ENCODE measurements at regions not wholly inside any gene's neighbourhood (a gene's known extent, or its start where the extent isn't known, plus 50 kb on each side); places are given as distances from the start of the nearest gene placed in this dataset.

GRCh38 chr14:36065831-36066230 is 110.7 kb downstream of the PTCSC3 start:
- ATAC-seq (ENCODE audit: insufficient read depth, low read depth) (no peak), DNase-seq (no peak)
- Histone ChIP-seq H3K36me3 (ENCODE audit: insufficient read depth, low read length) (no peaks in the 10 kb centered on the region), H3K4me3 (ENCODE audit: low read depth in 1 of 2, low read length in 2 of 2) (no peak overlapping the region), H3K27me3 (ENCODE audit: insufficient read depth, low read length, poor library complexity) (peaks cover 27% of the 10 kb centered on the region), H3K4me2 (ENCODE audit: insufficient read depth, low read length) (no peak overlapping the region), H3K79me2 (ENCODE audit: insufficient read depth, low read length) (no peaks in the 10 kb centered on the region), H4K20me1 (ENCODE audit: insufficient read depth, low read length) (no peaks in the 10 kb centered on the region), H3K27ac (ENCODE audit: low read length) (no peak overlapping the region), H3K9me3 (ENCODE audit: insufficient read depth, low read length, severe bottlenecking) (no peaks in the 10 kb centered on the region), H3K4me1 (ENCODE audit: insufficient read depth, low read length) (no peaks in the 10 kb centered on the region), H2AFZ (ENCODE audit: low read depth, low read length) (no peak overlapping the region; the same call in 1 of the 2 replicates), H3K9ac (ENCODE audit: low read depth, low read length) (no peak overlapping the region)
- TF ChIP-seq, protein P1, sequence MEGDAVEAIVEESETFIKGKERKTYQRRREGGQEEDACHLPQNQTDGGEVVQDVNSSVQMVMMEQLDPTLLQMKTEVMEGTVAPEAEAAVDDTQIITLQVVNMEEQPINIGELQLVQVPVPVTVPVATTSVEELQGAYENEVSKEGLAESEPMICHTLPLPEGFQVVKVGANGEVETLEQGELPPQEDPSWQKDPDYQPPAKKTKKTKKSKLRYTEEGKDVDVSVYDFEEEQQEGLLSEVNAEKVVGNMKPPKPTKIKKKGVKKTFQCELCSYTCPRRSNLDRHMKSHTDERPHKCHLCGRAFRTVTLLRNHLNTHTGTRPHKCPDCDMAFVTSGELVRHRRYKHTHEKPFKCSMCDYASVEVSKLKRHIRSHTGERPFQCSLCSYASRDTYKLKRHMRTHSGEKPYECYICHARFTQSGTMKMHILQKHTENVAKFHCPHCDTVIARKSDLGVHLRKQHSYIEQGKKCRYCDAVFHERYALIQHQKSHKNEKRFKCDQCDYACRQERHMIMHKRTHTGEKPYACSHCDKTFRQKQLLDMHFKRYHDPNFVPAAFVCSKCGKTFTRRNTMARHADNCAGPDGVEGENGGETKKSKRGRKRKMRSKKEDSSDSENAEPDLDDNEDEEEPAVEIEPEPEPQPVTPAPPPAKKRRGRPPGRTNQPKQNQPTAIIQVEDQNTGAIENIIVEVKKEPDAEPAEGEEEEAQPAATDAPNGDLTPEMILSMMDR (IDR thresholded peaks at IDR 0.05; ENCODE audit: borderline replicate concordance, extremely low read depth, low read length, poor library complexity, severe bottlenecking): no peak
- TF ChIP-seq EZH2 (IDR thresholded peaks at IDR 0.05; ENCODE audit: borderline replicate concordance, low read depth, low read length, severe bottlenecking): no peak

GRCh38 chr14:36059531-36059930 is 117.0 kb downstream of the PTCSC3 start:
- DNase-seq: no peak
- H3K9ac ChIP-seq (ENCODE audit: low read depth, low read length): no peak overlapping the region
- no peak overlapping the region for H3K4me3 ChIP-seq (ENCODE audit: low read depth in 1 of 2, low read length in 2 of 2)
- no peak overlapping the region for H3K27ac ChIP-seq (ENCODE audit: low read length)
- H4K20me1 ChIP-seq (ENCODE audit: insufficient read depth, low read length): no peaks in the 10 kb centered on the region
- no peaks in the 10 kb centered on the region for H3K36me3 ChIP-seq (ENCODE audit: insufficient read depth, low read length)
- TF ChIP-seq, protein P1 (IDR thresholded peaks at IDR 0.05; ENCODE audit: borderline replicate concordance, extremely low read depth, low read length, poor library complexity, severe bottlenecking): no peak
- no peak for TF ChIP-seq EZH2 (IDR thresholded peaks at IDR 0.05; ENCODE audit: borderline replicate concordance, low read depth, low read length, severe bottlenecking)
- no peaks in the 10 kb centered on the region for H3K9me3 ChIP-seq (ENCODE audit: insufficient read depth, low read length, severe bottlenecking)
- no peak for ATAC-seq (ENCODE audit: insufficient read depth, low read depth)
- H2AFZ ChIP-seq (ENCODE audit: low read depth, low read length): no peak overlapping the region
- peaks cover 27% of the 10 kb centered on the region for H3K27me3 ChIP-seq (ENCODE audit: insufficient read depth, low read length, poor library complexity)
- H3K79me2 ChIP-seq (ENCODE audit: insufficient read depth, low read length): no peaks in the 10 kb centered on the region
- H3K4me1 ChIP-seq (ENCODE audit: insufficient read depth, low read length): no peaks in the 10 kb centered on the region
- H3K4me2 ChIP-seq (ENCODE audit: insufficient read depth, low read length): no peak overlapping the region

DNA sequence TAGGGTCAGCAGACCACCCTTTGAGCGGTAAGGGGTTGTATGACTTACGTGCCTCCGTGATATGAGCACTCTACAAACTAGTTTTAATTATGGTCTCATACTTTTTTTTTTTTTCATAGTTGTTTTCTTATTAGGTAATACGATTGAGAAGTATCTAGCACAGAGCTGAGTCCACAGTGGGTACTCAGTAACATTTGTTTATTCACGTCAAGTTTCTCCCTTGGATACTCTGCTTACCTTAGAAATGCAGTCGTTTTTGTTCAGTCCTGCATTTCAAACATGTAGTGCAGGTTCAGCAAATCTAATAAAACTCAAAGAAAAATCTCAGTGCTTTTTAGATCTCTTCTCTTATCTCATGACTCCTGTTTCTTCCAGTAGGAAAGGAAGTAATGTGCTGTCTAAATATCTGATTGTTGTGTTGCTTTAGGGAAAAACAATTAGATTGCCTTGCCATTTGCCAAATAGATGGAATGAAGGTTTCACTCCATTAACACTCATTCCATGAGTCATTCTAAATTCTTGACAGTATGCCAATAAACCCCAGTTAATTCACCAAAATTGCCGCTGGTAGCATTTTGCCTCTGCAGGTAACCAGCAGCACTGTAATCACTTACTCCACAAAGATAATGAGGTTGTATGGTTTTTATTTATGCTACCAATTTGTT is 118.9 kb downstream of the PTCSC3 start:
- DNase-seq (no peak), ATAC-seq (ENCODE audit: insufficient read depth, low read depth) (no peak)
- Histone ChIP-seq H3K9ac (ENCODE audit: low read depth, low read length) (no peak overlapping the region), H3K4me3 (ENCODE audit: low read depth in 1 of 2, low read length in 2 of 2) (no peak overlapping the region), H3K36me3 (ENCODE audit: insufficient read depth, low read length) (no peaks in the 10 kb centered on the region), H3K79me2 (ENCODE audit: insufficient read depth, low read length) (no peaks in the 10 kb centered on the region), H3K4me2 (ENCODE audit: insufficient read depth, low read length) (no peak overlapping the region), H2AFZ (ENCODE audit: low read depth, low read length) (no peak overlapping the region), H3K27me3 (ENCODE audit: insufficient read depth, low read length, poor library complexity) (peaks cover 30% of the 10 kb centered on the region), H3K4me1 (ENCODE audit: insufficient read depth, low read length) (no peaks in the 10 kb centered on the region), H3K27ac (ENCODE audit: low read length) (no peak overlapping the region), H4K20me1 (ENCODE audit: insufficient read depth, low read length) (no peaks in the 10 kb centered on the region), H3K9me3 (ENCODE audit: insufficient read depth, low read length, severe bottlenecking) (no peaks in the 10 kb centered on the region)
- TF ChIP-seq, protein P1 (IDR thresholded peaks at IDR 0.05; ENCODE audit: borderline replicate concordance, extremely low read depth, low read length, poor library complexity, severe bottlenecking): no peak
- no peak for TF ChIP-seq EZH2 (IDR thresholded peaks at IDR 0.05; ENCODE audit: borderline replicate concordance, low read depth, low read length, severe bottlenecking)
